ENCODE measurements at regions not wholly inside any gene's neighbourhood (a gene's known extent, or its start where the extent isn't known, plus 50 kb on each side); places are given as distances from the start of the nearest gene placed in this dataset.

DNA sequence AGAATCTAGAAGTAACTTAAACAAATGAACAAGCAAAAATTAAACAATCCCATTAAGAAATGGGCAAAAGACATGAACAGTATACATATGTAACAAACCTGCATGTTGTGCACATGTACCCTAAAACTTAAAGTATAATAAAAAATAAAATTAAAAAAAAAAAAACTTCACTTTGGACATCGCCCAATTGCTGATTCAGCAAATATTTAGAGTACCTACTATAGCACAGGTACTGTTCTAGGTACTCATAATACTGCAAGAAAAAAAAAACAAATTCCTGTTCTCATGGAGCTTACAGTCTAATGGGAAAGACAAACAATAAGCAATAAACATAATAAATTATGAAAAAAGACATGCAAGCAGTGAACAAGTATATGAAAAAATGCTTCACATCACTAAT, 501.5 kb upstream of the HS3ST5 start:
- Mint-ChIP-seq H3K4me1 (ENCODE audit: low read depth, unreplicated experiment) (no peaks in the 10 kb centered on the region), H3K27ac (ENCODE audit: unreplicated experiment) (no peak overlapping the region), H3K36me3 (ENCODE audit: unreplicated experiment) (peaks cover 3% of the 10 kb centered on the region), H3K4me3 (ENCODE audit: unreplicated experiment) (no peak overlapping the region), H3K27me3 (ENCODE audit: unreplicated experiment) (no peaks in the 10 kb centered on the region), H3K9me3 (ENCODE audit: unreplicated experiment) (peaks cover 2% of the 10 kb centered on the region)
- TF ChIP-seq, protein P1, sequence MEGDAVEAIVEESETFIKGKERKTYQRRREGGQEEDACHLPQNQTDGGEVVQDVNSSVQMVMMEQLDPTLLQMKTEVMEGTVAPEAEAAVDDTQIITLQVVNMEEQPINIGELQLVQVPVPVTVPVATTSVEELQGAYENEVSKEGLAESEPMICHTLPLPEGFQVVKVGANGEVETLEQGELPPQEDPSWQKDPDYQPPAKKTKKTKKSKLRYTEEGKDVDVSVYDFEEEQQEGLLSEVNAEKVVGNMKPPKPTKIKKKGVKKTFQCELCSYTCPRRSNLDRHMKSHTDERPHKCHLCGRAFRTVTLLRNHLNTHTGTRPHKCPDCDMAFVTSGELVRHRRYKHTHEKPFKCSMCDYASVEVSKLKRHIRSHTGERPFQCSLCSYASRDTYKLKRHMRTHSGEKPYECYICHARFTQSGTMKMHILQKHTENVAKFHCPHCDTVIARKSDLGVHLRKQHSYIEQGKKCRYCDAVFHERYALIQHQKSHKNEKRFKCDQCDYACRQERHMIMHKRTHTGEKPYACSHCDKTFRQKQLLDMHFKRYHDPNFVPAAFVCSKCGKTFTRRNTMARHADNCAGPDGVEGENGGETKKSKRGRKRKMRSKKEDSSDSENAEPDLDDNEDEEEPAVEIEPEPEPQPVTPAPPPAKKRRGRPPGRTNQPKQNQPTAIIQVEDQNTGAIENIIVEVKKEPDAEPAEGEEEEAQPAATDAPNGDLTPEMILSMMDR (IDR thresholded peaks at IDR 0.05; ENCODE audit: partially characterized antibody, unreplicated experiment): no peak
- no peak for DNase-seq

- H3K27ac Mint-ChIP-seq (ENCODE audit: unreplicated experiment): no peak overlapping the region
- no peak for DNase-seq
- TF ChIP-seq, protein P1 (IDR thresholded peaks at IDR 0.05; ENCODE audit: partially characterized antibody, unreplicated experiment): no peak
- H3K4me1 Mint-ChIP-seq (ENCODE audit: low read depth, unreplicated experiment): no peaks in the 10 kb centered on the region
- peaks cover under 1% of the 10 kb centered on the region for H3K9me3 Mint-ChIP-seq (ENCODE audit: unreplicated experiment)
- peaks cover 3% of the 10 kb centered on the region for H3K36me3 Mint-ChIP-seq (ENCODE audit: unreplicated experiment)
- H3K4me3 Mint-ChIP-seq (ENCODE audit: unreplicated experiment): no peak overlapping the region
- no peaks in the 10 kb centered on the region for H3K27me3 Mint-ChIP-seq (ENCODE audit: unreplicated experiment)
Measured at GRCh38 chr6:114839019-114839418, 496.2 kb upstream of the HS3ST5 start.

GRCh38 chr6:114833211-114833610, 490.4 kb upstream of the HS3ST5 start:
- H3K4me1 Mint-ChIP-seq (ENCODE audit: low read depth, unreplicated experiment): no peaks in the 10 kb centered on the region
- no peaks in the 10 kb centered on the region for H3K27me3 Mint-ChIP-seq (ENCODE audit: unreplicated experiment)
- H3K9me3 Mint-ChIP-seq (ENCODE audit: unreplicated experiment): no peaks in the 10 kb centered on the region
- TF ChIP-seq, protein P1 (IDR thresholded peaks at IDR 0.05; ENCODE audit: partially characterized antibody, unreplicated experiment): no peak
- H3K36me3 Mint-ChIP-seq (ENCODE audit: unreplicated experiment): no peaks in the 10 kb centered on the region
- no peak overlapping the region for H3K4me3 Mint-ChIP-seq (ENCODE audit: unreplicated experiment)
- DNase-seq: no peak
- no peak overlapping the region for H3K27ac Mint-ChIP-seq (ENCODE audit: unreplicated experiment)

- H3K4me1 Mint-ChIP-seq (ENCODE audit: low read depth, unreplicated experiment): no peaks in the 10 kb centered on the region
- no peaks in the 10 kb centered on the region for H3K36me3 Mint-ChIP-seq (ENCODE audit: unreplicated experiment)
- H3K27me3 Mint-ChIP-seq (ENCODE audit: unreplicated experiment): no peaks in the 10 kb centered on the region
- no peaks in the 10 kb centered on the region for H3K9me3 Mint-ChIP-seq (ENCODE audit: unreplicated experiment)
- no peak overlapping the region for H3K27ac Mint-ChIP-seq (ENCODE audit: unreplicated experiment)
- no peak for DNase-seq
- TF ChIP-seq, protein P1 (IDR thresholded peaks at IDR 0.05; ENCODE audit: partially characterized antibody, unreplicated experiment): no peak
- H3K4me3 Mint-ChIP-seq (ENCODE audit: unreplicated experiment): no peak overlapping the region
Measured at GRCh38 chr6:114830515-114830914, 487.7 kb upstream of the HS3ST5 start.

- Mint-ChIP-seq H3K4me1 (ENCODE audit: low read depth, unreplicated experiment) (no peaks in the 10 kb centered on the region), H3K27ac (ENCODE audit: unreplicated experiment) (no peak overlapping the region), H3K4me3 (ENCODE audit: unreplicated experiment) (no peak overlapping the region), H3K36me3 (ENCODE audit: unreplicated experiment) (no peaks in the 10 kb centered on the region), H3K9me3 (ENCODE audit: unreplicated experiment) (no peaks in the 10 kb centered on the region), H3K27me3 (ENCODE audit: unreplicated experiment) (no peaks in the 10 kb centered on the region)
- TF ChIP-seq, protein P1 (IDR thresholded peaks at IDR 0.05; ENCODE audit: partially characterized antibody, unreplicated experiment): no peak
- DNase-seq: no peak
Measured at GRCh38 chr6:114827135-114827534, 484.3 kb upstream of the HS3ST5 start.
